ENCODE measurements at regions not wholly inside any gene's neighbourhood (a gene's known extent, or its start where the extent isn't known, plus 50 kb on each side); places are given as distances from the start of the nearest gene placed in this dataset.

DNA sequence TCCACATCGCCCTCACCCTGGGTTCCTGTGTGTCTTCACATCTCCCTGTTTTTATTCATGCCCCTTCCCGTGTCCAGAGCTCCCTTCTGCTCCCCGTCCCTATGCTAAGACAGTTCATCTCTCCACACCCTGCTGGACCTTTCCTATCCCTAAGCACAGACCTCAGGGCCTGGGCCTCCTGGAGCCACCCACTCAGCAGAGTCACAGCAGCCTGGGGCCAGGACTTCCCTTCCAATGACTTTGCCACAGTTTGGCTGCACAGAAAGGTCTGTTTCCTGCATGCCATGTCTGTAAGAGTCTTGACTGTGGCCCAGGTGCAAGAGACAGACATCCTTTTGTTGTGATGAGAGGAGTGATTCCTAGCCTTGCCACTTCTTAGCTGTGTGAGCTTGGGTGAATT lies 470.7 kb downstream of the TSHZ3 start:
- Histone ChIP-seq H3K4me3 (no peak overlapping the region), H3K27ac (peak overlapping the region in 1 of 5 donors; percentile 51), H3K36me3 (replicated peaks in 1 of 2) (no peaks in the 10 kb centered on the region), H3K27me3 (no peaks in the 10 kb centered on the region), H3K9me3 (replicated peaks in 1 of 3) (no peaks in the 10 kb centered on the region), H3K4me1 (replicated peaks in 1 of 2) (no peaks in the 10 kb centered on the region)
- 60 to 87% (median 78%) methylated on average over 2 to 3 of the region's 3 CpGs for WGBS, 4 donors
- intact Hi-C loops (cut with DNase I): no loop called here
- TF ChIP-seq POLR2A (IDR thresholded peaks at IDR 0.05): no peak
- TF ChIP-seq, protein P1, sequence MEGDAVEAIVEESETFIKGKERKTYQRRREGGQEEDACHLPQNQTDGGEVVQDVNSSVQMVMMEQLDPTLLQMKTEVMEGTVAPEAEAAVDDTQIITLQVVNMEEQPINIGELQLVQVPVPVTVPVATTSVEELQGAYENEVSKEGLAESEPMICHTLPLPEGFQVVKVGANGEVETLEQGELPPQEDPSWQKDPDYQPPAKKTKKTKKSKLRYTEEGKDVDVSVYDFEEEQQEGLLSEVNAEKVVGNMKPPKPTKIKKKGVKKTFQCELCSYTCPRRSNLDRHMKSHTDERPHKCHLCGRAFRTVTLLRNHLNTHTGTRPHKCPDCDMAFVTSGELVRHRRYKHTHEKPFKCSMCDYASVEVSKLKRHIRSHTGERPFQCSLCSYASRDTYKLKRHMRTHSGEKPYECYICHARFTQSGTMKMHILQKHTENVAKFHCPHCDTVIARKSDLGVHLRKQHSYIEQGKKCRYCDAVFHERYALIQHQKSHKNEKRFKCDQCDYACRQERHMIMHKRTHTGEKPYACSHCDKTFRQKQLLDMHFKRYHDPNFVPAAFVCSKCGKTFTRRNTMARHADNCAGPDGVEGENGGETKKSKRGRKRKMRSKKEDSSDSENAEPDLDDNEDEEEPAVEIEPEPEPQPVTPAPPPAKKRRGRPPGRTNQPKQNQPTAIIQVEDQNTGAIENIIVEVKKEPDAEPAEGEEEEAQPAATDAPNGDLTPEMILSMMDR (IDR thresholded peaks at IDR 0.05): no peak
- DNase-seq: peak in 1 of 7 donors; percentile 20

DNA sequence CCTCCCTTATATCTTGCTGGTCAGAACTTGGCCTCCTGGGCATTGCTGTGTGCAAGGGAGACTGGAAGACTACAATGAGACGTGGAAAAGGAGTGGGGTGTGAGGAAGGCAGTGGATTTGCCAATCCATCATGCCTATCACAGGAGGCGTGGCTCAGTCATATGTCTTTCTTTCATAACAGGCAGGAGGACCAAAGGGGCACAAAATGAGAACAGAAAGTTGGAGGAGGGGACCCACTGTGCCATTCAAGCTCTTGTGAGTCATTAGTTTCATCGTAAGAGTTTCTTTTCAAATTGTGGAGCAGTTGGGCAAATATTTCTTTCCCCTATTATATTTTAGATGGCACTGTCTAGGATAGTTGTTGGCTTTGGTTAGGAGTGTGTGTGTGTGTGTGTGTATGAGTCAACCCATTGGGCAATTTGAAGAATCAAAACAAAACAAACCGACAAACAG lies 471.5 kb downstream of the TSHZ3 start:
- WGBS, 4 donors: 55 to 64% (median 60%) methylated on average over 4 of the region's 4 CpGs
- H3K27ac ChIP-seq: peak overlapping the region in 2 of 5 donors; percentile 8 to 51
- no peaks in the 10 kb centered on the region for H3K36me3 ChIP-seq (replicated peaks in 1 of 2)
- H3K27me3 ChIP-seq: no peaks in the 10 kb centered on the region
- H3K4me3 ChIP-seq: no peak overlapping the region
- no peaks in the 10 kb centered on the region for H3K9me3 ChIP-seq (replicated peaks in 1 of 3)
- H3K4me1 ChIP-seq (replicated peaks in 1 of 2): no peaks in the 10 kb centered on the region
- intact Hi-C loops (cut with DNase I): no loop called here
- peak in 6 of 7 donors; percentile 19 to 66 (median 56) for DNase-seq
- TF ChIP-seq POLR2A (IDR thresholded peaks at IDR 0.05): no peak

DNA sequence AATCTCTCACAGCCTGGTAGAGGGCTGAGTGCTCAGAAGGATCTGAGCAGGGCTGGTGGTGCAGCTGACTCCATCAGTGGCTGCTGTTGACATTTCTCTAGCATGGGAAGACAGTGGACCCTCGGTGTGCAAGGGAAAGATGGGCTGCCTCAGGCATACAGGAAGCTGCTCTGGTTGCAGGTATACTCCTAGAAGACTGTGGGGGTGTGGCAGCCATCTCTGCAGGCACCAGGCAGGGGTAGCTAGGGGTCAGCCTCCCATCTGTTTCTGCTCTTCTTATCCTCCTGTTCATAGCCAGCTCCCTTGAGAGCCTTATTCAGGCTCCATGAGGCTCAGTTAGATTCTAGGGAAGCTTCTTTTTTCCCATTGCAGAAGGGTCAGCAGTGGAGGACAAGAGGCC lies 475.5 kb downstream of the TSHZ3 start:
- Histone ChIP-seq H3K36me3 (replicated peaks in 1 of 2) (no peaks in the 10 kb centered on the region), H3K27ac (no peak overlapping the region), H3K4me1 (replicated peaks in 1 of 2) (no peaks in the 10 kb centered on the region), H3K4me3 (no peak overlapping the region), H3K9me3 (replicated peaks in 1 of 3) (no peaks in the 10 kb centered on the region), H3K27me3 (no peaks in the 10 kb centered on the region)
- intact Hi-C loops (cut with DNase I): no loop called here
- DNase-seq: peak in 1 of 7 donors; percentile 6
- TF ChIP-seq POLR2A (IDR thresholded peaks at IDR 0.05): no peak
- TF ChIP-seq, protein P1 (IDR thresholded peaks at IDR 0.05): no peak
- 75 to 100% (median 81%) methylated on average over 1 of the region's 1 CpG for WGBS, 4 donors

DNA sequence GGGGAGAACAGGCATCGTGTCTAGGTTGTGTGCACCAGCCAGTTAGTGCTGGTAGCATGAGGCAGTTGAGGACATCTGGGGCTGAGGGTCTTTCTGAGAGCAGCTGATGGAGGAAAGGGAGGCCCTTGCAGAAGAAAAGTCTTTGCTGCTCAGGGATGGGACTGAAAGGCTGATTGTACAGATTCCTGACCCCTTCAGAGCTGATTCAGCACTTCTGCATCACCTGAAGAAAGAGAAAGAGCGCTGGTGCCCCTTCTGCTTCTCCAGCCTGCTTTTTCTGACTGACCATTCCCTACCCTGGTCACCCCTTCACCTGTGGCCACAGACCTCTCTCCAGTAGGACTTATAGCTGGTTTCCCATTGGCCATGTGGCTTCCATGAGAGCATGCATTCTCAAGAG lies 476.2 kb downstream of the TSHZ3 start:
- peak in 1 of 7 donors; percentile 20 for DNase-seq
- H3K4me1 ChIP-seq (replicated peaks in 1 of 2): no peaks in the 10 kb centered on the region

DNA sequence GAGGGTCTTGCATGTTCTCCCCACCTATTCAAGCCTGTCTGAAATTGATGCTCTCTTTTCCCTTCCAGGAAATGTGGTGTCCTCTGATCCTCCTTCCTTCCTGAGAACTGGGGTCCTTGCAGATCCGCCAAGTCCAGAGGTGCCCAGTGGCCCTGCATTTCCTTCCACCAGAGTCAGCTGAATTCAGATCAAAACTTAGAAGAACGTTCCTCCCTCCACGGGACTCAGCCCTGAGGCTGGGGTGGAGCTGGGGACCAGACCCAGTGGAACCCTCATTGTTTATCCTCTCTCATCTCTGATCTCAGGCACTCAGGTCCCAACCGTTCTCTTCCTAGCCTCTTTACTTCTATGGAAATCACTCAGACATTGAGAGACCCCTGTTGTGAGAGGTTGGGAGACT lies 477.3 kb downstream of the TSHZ3 start:
- no peaks in the 10 kb centered on the region for H3K9me3 ChIP-seq (replicated peaks in 1 of 3)

More for the DNA sequence above, 476.2 kb downstream of the TSHZ3 start:
- intact Hi-C loops (cut with DNase I): no loop called here
- WGBS, 4 donors: 84 to 96% (median 88%) methylated on average over 2 of the region's 2 CpGs
- no peak for TF ChIP-seq POLR2A (IDR thresholded peaks at IDR 0.05)
- TF ChIP-seq, protein P1 (IDR thresholded peaks at IDR 0.05): no peak
- no peaks in the 10 kb centered on the region for H3K9me3 ChIP-seq (replicated peaks in 1 of 3)
- H3K27ac ChIP-seq: no peak overlapping the region
- no peaks in the 10 kb centered on the region for H3K27me3 ChIP-seq
- no peaks in the 10 kb centered on the region for H3K36me3 ChIP-seq (replicated peaks in 1 of 2)
- no peak overlapping the region for H3K4me3 ChIP-seq

More for the DNA sequence above, 477.3 kb downstream of the TSHZ3 start:
- DNase-seq: no peak
- Histone ChIP-seq H3K27ac (no peak overlapping the region), H3K36me3 (replicated peaks in 1 of 2) (no peaks in the 10 kb centered on the region), H3K27me3 (no peaks in the 10 kb centered on the region), H3K4me3 (no peak overlapping the region), H3K4me1 (replicated peaks in 1 of 2) (no peaks in the 10 kb centered on the region)
- 77 to 80% (median 80%) methylated on average over 3 to 4 of the region's 4 CpGs for WGBS, 4 donors
- intact Hi-C loops (cut with DNase I): no loop called here
- TF ChIP-seq, protein P1 (IDR thresholded peaks at IDR 0.05): no peak
- TF ChIP-seq POLR2A (IDR thresholded peaks at IDR 0.05): no peak

Data from adrenal gland (tissue), 9 donors.